Activated T-cell treated with anti-CD3 and anti-CD28 coated beads for 24 hours (primary cell): ENCODE measurements at regions not wholly inside any gene's neighbourhood (a gene's known extent, or its start where the extent isn't known, plus 50 kb on each side); places are given as distances from the start of the nearest gene placed in this dataset.

Source experiments
- DNase-seq: peaks from one replicate; pipeline ENCODE4 v3.0.0-alpha.2; 2020; ENCODE audit warnings: low read depth

- DNase-seq: no peak
These were observed 339.8 kb upstream of the ZEB2 start for GRCh38 chr2:144859716-144860115.

GRCh38 chr2:144858211-144858610 is 338.3 kb upstream of the ZEB2 start:
- no peak for DNase-seq

- DNase-seq: no peak
These were observed 334.7 kb upstream of the ZEB2 start for GRCh38 chr2:144854596-144854995.

- DNase-seq: no peak
These were observed 329.7 kb upstream of the ZEB2 start for GRCh38 chr2:144849612-144850011.

GRCh38 chr2:144848423-144848822 is 328.5 kb upstream of the ZEB2 start:
- DNase-seq: no peak

GRCh38 chr2:144847347-144848080 is 327.6 kb upstream of the ZEB2 start:
- DNase-seq: no peak

- no peak for DNase-seq
These were observed 316.9 kb upstream of the ZEB2 start for GRCh38 chr2:144836635-144837350.

GRCh38 chr2:144835634-144836350 is 315.9 kb upstream of the ZEB2 start:
- no peak for DNase-seq

GRCh38 chr2:144834998-144835633 is 315.2 kb upstream of the ZEB2 start:
- no peak for DNase-seq

GRCh38 chr2:144834363-144834762 is 314.4 kb upstream of the ZEB2 start:
- no peak for DNase-seq

GRCh38 chr2:144833075-144833637 is 313.2 kb upstream of the ZEB2 start:
- DNase-seq: no peak

- DNase-seq: no peak
These were observed 312.1 kb upstream of the ZEB2 start for GRCh38 chr2:144832048-144832447.

GRCh38 chr2:144830543-144830942 is 310.6 kb upstream of the ZEB2 start:
- DNase-seq: no peak

GRCh38 chr2:144827404-144827803 is 307.5 kb upstream of the ZEB2 start:
- no peak for DNase-seq

GRCh38 chr2:144826105-144826504 is 306.2 kb upstream of the ZEB2 start:
- no peak for DNase-seq

GRCh38 chr2:144825331-144826020 is 305.6 kb upstream of the ZEB2 start:
- DNase-seq: no peak

- DNase-seq: no peak
These were observed 304.6 kb upstream of the ZEB2 start for GRCh38 chr2:144824306-144825080.

GRCh38 chr2:144822966-144823365 is 303.0 kb upstream of the ZEB2 start:
- DNase-seq: no peak

- no peak for DNase-seq
These were observed 292.4 kb upstream of the ZEB2 start for GRCh38 chr2:144812288-144812687.

- no peak for DNase-seq
These were observed 281.8 kb upstream of the ZEB2 start for GRCh38 chr2:144801766-144802165.

- no peak for DNase-seq
These were observed 281.4 kb upstream of the ZEB2 start for GRCh38 chr2:144801325-144801724.
